Stimulated activated effector memory CD8-positive, alpha-beta T cell treated with anti-CD3 and anti-CD28 coated beads, Interleukin-12 subunit alpha, Interleukin-12 subunit beta, amount 100 ng/mL, for 72 hours (primary cell): ENCODE measurements at regions not wholly inside any gene's neighbourhood (a gene's known extent, or its start where the extent isn't known, plus 50 kb on each side); places are given as distances from the start of the nearest gene placed in this dataset.

Experiments
- ATAC-seq: fragments of 150-1000 bp; cut with Tn5 transposase; 2 replicates; pipeline ENCODE4 v1.10.0; 2021
- DNase-seq, 2 donors: peaks; one replicate each; pipeline ENCODE4 v3.0.0; 2021 to 2022; ENCODE audit warnings: low spot score in 2 of 2
- H3K27ac Mint-ChIP-seq: one replicate; pipeline ENCODE4 v1.8.0; 2022; ENCODE audit warnings: mild to moderate bottlenecking, mixed read lengths
- H3K36me3 Mint-ChIP-seq: one replicate; pipeline ENCODE4 v1.8.0; 2022; ENCODE audit warnings: mild to moderate bottlenecking, mixed read lengths
- H3K4me1 Mint-ChIP-seq: one replicate; pipeline ENCODE4 v1.8.0; 2022; ENCODE audit warnings: mixed read lengths
- H3K4me3 Mint-ChIP-seq: one replicate; pipeline ENCODE4 v1.8.0; 2022; ENCODE audit warnings: mild to moderate bottlenecking, mixed read lengths
- H3K9me3 Mint-ChIP-seq: one replicate; pipeline ENCODE4 v1.8.0; 2022; ENCODE audit warnings: mixed read lengths

DNA sequence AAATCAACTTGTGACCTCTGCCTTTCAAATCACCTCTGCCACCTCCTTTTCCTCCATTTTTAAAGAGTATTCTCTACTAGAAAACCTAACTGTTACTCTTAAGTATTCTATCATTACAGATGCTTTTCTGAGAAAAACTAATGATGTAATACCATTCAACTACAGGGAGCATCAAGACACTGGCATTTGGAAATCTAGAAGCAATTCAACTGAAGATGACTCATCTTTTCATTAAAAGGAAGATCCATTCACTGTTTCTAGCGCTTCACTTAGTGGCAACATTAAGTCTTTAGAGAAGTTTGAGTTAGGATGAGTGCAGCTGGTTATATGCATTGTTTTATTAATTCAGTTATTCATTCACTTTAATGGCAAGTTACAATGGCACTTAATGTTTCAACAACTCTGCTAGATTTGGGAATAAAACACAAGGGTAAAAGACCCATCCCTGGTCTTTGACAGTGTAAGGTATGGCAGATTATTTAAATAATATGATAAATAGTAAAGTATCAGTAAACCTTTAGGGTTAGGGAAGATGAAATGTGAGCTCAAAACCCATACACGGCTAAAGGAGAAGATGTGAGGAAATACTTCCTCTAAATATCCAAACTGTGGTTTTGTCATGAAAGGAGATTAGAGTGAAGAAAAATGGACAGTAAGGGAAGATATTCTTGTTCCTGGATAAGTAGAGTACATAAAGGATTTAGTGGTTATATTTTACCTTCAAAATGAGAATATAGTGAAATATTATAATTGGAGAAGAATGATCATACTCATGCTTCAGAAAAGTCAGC is 61.7 kb downstream of the KCNJ2 start:
- Mint-ChIP-seq H3K27ac (no peak overlapping the region), H3K9me3 (peaks cover 7% of the 10 kb centered on the region), H3K4me3 (no peak overlapping the region), H3K4me1 (no peaks in the 10 kb centered on the region), H3K36me3 (no peaks in the 10 kb centered on the region)
- ATAC-seq: no peak
- no peak for DNase-seq

DNA sequence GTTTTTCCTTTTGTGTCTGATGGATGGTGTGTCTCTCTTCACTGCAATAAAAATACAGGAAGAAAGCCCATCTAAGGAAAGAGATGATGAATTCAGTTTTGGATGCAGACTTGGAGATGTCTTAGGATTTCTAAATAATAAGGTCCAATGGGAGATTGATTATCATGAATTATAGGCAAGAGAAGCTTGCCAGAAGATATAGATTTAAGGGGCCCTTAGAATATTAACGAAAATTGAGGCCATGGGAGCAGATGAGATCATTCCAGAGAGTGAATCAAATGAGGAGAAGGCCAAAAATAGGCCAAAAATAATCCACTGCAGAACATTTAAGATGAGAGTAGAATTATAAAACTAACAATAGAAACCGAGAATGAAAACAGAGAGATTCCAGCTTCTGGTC is 63.1 kb downstream of the KCNJ2 start:
- Mint-ChIP-seq H3K4me1 (no peaks in the 10 kb centered on the region), H3K4me3 (no peak overlapping the region), H3K9me3 (peaks cover 10% of the 10 kb centered on the region), H3K36me3 (no peaks in the 10 kb centered on the region), H3K27ac (no peak overlapping the region)
- no peak for ATAC-seq
- DNase-seq: no peak

DNA sequence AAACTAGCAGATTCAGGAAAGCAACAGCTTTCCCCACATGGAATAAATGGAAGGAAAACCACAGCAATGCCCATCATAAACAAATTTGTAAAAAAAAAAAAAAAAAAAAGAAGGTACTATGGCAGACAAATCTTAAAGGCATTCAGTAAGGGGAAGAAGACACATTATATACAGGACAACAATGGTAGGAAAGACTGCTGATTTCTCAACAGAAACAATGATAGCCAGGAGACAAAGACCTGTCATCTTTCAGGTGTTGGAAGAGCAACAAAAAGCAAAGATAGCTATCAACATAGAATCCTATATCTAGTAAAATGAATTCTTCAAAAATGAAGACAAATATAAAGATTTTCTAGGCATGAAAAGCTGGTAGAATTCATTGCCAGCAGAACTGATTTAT is 65.9 kb downstream of the KCNJ2 start:
- DNase-seq (no peak), ATAC-seq (no peak)
- Mint-ChIP-seq H3K27ac (no peak overlapping the region), H3K9me3 (peaks cover 6% of the 10 kb centered on the region), H3K4me3 (no peak overlapping the region), H3K4me1 (no peaks in the 10 kb centered on the region), H3K36me3 (no peaks in the 10 kb centered on the region)

DNA sequence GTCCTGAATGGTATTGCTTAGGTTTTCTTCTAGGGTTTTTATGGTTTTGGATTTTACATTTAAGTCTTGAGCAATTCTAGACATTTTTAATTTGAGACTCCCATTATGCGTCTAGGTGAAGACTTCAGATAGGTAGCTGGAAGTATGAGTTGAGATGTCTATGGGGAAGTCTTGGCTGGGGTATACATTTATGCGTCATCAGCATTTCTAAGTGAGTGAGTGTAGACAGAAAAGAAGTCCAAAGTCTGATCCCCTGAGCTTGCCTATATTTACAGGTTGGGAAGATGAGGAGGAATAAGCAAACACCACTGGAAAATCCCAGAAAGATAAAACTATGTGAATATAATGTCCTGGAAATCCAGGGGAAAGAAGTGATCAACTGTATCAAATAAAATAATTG is 68.9 kb downstream of the KCNJ2 start:
- Mint-ChIP-seq H3K27ac (no peak overlapping the region), H3K4me1 (no peaks in the 10 kb centered on the region), H3K9me3 (peaks cover 3% of the 10 kb centered on the region), H3K4me3 (no peak overlapping the region), H3K36me3 (no peaks in the 10 kb centered on the region)
- ATAC-seq (no peak), DNase-seq (no peak)

DNA sequence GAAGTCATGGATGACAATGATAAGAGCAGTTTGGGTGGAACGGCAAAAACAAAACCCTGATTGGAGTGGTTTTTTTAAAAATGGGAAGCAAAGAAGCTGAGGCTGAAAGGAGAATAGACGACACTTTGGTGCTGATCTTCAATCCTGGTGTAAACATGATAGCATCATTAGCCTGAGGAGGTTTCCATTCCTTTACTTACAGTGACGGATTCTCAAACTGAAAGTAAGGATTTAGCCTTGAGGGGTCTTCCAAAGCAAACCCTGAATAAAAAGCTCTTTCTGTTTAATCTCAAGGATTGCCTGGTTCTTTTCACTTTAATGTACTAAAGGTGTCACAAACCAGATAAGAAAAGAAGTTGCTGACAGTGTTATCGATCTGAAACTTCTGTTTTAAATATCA is 69.3 kb downstream of the KCNJ2 start:
- H3K4me1 Mint-ChIP-seq: no peaks in the 10 kb centered on the region
- no peak overlapping the region for H3K27ac Mint-ChIP-seq
- H3K9me3 Mint-ChIP-seq: peaks cover 3% of the 10 kb centered on the region
- H3K4me3 Mint-ChIP-seq: no peak overlapping the region
- no peaks in the 10 kb centered on the region for H3K36me3 Mint-ChIP-seq
- DNase-seq: no peak
- no peak for ATAC-seq

DNA sequence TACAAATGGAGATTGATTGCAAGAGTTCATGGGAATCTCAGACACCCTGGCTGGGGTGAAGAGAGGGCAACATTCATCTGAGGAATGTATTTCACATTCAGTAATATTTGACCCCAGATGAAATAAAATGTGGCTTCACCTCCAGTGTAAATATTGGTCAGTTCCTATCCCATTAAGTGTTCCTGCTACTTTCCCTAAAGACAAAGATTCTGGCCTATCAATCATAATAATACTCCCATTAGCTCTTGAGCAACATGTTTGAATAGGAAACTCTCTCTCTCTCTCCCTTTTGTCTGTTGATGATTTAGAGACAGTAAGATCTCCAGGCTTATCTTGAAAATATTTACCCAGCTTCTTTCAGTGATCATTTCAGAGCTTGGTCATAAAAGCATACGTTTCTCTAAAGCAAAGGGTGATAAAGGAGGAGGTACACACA is 70.1 kb downstream of the KCNJ2 start:
- ATAC-seq (no peak), DNase-seq (no peak)
- Mint-ChIP-seq H3K27ac (no peak overlapping the region), H3K4me1 (no peaks in the 10 kb centered on the region), H3K4me3 (no peak overlapping the region), H3K9me3 (peaks cover 3% of the 10 kb centered on the region), H3K36me3 (no peaks in the 10 kb centered on the region)

DNA sequence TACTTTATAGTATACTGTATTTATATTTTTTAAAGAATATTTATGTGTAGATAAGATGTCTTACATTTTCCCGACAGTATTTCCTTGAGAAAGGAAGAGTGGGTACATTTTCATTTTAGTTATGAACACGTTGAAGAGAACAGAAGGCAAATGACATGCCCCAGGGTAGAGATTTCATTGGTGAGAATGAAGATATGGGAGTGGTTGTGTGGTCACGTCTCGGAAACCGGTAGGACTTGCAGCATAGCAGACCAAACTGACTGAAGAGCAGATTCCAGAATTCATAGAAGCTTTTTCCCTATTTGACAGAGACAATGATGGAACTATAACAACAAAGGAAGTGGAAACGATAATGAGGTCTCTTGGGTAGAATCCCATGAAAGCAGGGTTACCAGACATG is 71.7 kb downstream of the KCNJ2 start:
- ATAC-seq: no peak

DNA sequence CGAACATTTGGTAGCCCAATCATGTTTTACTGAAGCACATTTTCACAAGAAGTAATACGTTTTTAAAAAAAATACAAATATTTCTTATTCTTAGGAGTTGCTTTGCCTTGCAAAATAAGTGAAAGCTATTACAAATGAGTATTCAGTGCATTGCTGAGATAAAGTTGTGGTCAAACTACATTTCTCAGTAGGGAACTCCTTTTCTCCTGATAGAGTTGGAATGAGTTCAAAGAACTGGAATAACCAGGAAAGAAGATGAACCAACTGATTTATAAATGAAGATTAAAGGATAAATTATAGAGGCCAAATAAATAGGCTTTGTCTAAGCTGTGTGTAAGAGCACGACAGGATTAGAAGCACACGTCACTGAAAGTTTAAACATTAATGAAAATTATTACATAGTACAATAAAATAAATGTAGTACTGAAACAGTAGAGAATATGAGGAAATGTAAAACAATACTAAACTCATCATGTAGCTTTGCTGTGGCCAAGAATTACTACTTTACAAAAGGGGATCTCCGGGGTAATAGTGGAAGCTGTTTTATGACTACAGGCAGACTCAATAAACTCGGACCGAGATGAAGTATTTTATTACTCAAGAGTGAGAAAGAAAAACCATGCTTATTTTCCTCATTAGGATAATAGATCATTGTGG is 73.6 kb downstream of the KCNJ2 start:
- H3K4me1 Mint-ChIP-seq: no peaks in the 10 kb centered on the region
- ATAC-seq (no peak), DNase-seq (no peak)
- no peak overlapping the region for H3K4me3 Mint-ChIP-seq
- no peak overlapping the region for H3K27ac Mint-ChIP-seq
- peaks cover 2% of the 10 kb centered on the region for H3K9me3 Mint-ChIP-seq
- no peaks in the 10 kb centered on the region for H3K36me3 Mint-ChIP-seq

More for the DNA sequence above, 71.7 kb downstream of the KCNJ2 start:
- no peak for DNase-seq
- H3K36me3 Mint-ChIP-seq: no peaks in the 10 kb centered on the region
- H3K4me1 Mint-ChIP-seq: no peaks in the 10 kb centered on the region
- H3K4me3 Mint-ChIP-seq: no peak overlapping the region
- H3K27ac Mint-ChIP-seq: no peak overlapping the region
- peaks cover 3% of the 10 kb centered on the region for H3K9me3 Mint-ChIP-seq

DNA sequence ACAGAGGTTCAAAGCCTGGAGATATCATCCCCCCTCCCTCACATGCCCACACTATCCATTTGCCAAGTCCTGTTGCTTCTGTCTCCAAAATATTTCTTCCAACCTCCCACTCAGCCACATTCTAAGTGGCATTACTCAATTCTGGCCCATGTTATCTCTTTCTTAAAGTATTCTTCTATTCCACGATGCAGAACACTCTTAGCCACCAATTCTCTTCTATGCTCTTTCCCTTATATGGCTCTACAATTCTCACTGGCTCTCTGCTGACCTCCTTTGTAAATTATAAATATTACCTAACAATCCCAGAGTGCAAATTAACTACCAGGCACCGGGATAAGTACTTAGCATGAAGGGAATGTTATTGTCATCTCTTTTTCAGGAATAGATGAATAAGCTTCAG is 82.4 kb downstream of the KCNJ2 start:
- Mint-ChIP-seq H3K9me3 (peaks cover 5% of the 10 kb centered on the region), H3K36me3 (no peaks in the 10 kb centered on the region), H3K4me3 (no peak overlapping the region), H3K4me1 (no peaks in the 10 kb centered on the region), H3K27ac (no peak overlapping the region)
- DNase-seq (no peak), ATAC-seq (no peak)

DNA sequence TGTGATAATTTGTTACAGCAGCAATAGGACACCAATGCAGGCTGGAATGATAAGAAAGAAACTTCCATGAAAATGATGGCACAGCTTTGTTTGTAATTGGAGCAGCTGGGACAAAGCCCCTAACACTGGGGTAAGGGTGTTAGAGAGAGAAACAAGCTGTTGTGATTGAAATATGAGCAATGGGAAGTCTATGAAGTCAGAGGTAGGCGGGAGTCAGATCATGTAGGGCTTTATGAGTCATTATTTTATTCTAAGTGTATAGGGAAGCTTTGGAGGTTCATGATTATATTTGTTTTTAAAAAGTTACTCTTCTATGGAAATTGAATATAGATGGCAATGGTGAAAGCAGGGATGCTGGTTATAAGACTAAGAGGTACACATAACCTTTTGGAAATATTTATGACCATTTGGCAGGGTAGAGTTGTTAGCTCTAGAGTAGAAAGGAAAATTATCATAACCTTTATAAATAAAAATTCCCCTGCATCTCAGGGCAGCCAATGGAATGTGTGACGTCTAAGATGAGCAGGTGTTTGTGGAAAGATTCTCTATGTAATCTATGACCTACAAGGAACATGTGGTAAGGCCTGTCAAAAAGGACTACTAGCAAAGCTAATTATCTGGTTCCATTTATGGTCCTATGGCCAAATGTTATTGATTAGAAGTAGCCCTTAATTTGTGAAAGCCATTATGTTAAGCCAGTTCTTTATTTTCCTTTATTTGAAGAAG is 85.6 kb downstream of the KCNJ2 start:
- Mint-ChIP-seq H3K4me3 (no peak overlapping the region), H3K36me3 (no peaks in the 10 kb centered on the region), H3K27ac (no peak overlapping the region), H3K9me3 (peaks cover 2% of the 10 kb centered on the region), H3K4me1 (no peaks in the 10 kb centered on the region)
- no peak for DNase-seq
- no peak for ATAC-seq

DNA sequence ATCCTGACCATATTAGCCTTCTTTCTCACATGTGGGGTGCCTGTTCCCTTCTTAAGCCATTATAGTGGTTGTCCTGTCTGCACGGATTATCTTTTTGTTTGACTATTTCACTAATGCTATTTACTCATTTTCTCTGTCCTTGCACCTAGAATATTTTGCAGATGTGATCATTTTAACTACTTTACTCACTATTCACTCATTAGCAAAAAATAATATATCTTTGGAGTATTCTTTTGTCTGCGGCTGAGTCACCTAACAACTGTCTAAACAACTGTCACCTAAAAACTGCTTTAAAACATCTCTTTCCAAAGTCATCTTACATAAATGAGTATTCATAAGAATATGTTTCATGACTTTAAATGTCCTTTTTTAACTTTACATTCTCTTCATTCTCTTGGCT is 87.4 kb downstream of the KCNJ2 start:
- Mint-ChIP-seq H3K4me3 (no peak overlapping the region), H3K36me3 (no peaks in the 10 kb centered on the region), H3K9me3 (peaks cover 4% of the 10 kb centered on the region), H3K4me1 (no peaks in the 10 kb centered on the region), H3K27ac (no peak overlapping the region)
- ATAC-seq (no peak), DNase-seq (no peak)

DNA sequence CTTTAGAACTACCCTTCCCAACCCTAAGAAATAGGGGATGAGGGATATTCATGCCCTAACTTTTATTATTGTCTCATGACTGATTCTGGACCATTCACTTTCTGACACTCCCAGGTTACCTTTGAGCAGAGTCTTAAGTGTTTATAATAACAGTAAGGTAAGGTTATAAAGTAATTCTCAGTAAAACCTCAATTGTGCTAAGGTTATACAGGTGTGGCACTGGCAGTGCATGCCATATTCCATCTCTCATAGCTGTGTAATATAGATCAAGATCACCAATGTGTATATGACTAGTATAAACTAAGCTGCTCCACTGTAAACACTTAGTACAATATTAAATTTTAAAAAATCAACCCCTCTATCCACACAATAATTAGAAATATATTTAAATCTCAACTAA is 89.1 kb downstream of the KCNJ2 start:
- DNase-seq (no peak), ATAC-seq (no peak)
- Mint-ChIP-seq H3K36me3 (no peaks in the 10 kb centered on the region), H3K9me3 (peaks cover 4% of the 10 kb centered on the region), H3K4me1 (no peaks in the 10 kb centered on the region), H3K4me3 (no peak overlapping the region), H3K27ac (no peak overlapping the region)

DNA sequence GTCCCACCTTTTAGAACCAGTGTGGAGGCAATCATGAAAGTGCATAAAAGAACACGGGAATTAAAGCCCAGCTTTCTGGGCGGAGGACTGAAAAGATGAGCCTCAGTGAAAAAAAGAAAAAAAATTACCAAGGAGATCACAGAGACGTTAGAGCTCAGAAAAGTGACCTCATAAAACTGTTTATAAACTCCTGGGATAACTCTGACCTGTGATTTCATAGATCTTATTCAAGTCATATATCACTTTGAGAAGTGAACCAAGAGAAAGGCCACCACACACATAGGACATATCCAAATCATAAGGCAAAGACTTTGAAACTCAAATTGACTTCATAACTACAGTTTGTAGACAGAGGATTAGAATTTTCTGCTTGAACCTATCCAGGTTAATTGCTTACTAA is 90.1 kb downstream of the KCNJ2 start:
- no peaks in the 10 kb centered on the region for H3K4me1 Mint-ChIP-seq
- DNase-seq (no peak), ATAC-seq (no peak)
- no peak overlapping the region for H3K27ac Mint-ChIP-seq
- peaks cover 7% of the 10 kb centered on the region for H3K9me3 Mint-ChIP-seq
- no peaks in the 10 kb centered on the region for H3K36me3 Mint-ChIP-seq
- no peak overlapping the region for H3K4me3 Mint-ChIP-seq

DNA sequence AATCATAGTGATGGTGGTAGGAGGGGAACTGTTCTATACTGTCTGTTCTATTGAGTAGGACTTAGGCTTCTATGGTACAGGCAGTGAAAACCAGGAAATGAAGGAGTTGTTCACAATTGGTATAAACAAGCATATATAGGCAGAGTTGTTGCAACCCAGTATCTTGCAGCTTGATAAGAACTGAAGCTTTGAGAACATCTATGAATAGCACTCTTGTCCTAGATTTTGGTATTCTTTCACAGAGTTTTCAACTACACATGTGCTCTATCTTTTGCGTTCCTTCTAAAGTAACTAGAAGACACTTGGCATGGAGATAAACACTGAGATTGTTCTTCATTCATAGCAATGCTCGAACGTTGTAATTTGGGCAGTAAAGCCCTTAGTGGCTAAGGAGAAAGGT is 91.8 kb downstream of the KCNJ2 start:
- no peak for DNase-seq
- H3K36me3 Mint-ChIP-seq: no peaks in the 10 kb centered on the region
- no peak overlapping the region for H3K4me3 Mint-ChIP-seq
- H3K9me3 Mint-ChIP-seq: peaks cover 7% of the 10 kb centered on the region
- H3K4me1 Mint-ChIP-seq: no peaks in the 10 kb centered on the region
- no peak overlapping the region for H3K27ac Mint-ChIP-seq
- ATAC-seq: no peak

DNA sequence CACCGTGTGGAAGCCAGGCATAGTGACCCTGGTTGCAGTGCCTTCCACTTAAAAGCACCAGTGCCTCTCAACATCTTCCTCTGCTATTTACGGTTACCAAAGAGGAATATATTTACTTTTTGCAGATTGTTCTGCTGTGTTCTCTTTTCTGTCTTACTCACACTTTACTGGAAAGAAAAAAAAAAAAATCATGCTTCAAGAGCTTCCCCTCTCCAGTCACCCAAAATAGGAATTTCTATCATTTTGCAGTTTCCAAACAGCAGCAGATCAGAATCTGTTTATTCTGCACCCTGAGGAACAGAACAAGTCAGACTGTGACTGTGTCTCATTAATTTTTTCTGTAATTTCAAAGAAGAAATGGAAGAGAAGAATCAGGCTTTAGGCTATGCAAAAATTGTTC is 96.1 kb downstream of the KCNJ2 start:
- no peak overlapping the region for H3K4me3 Mint-ChIP-seq
- H3K27ac Mint-ChIP-seq: no peak overlapping the region
- no peak for DNase-seq
- H3K4me1 Mint-ChIP-seq: no peaks in the 10 kb centered on the region
- H3K36me3 Mint-ChIP-seq: no peaks in the 10 kb centered on the region
- H3K9me3 Mint-ChIP-seq: peaks cover 7% of the 10 kb centered on the region
- no peak for ATAC-seq

DNA sequence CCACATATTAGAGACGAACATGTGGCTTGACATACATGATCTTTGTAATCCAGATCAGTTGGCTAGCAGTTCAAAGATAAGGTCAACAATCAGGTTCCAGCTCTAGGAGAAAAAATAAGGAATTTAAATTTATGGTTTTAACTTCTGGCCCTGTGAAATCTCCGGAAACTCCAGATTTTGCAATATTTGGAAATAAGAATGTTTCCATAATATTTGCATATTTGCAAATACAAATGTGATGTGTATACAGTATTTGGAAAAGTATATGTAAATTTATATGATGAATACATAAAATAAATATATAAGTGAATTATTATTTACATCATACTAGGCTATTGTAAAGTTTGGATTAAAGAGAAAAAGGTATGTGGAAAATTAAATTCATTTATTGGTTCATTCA is 97.1 kb downstream of the KCNJ2 start:
- H3K27ac Mint-ChIP-seq: no peak overlapping the region
- no peaks in the 10 kb centered on the region for H3K36me3 Mint-ChIP-seq
- no peak for ATAC-seq
- H3K4me3 Mint-ChIP-seq: no peak overlapping the region
- no peaks in the 10 kb centered on the region for H3K4me1 Mint-ChIP-seq
- H3K9me3 Mint-ChIP-seq: peaks cover 3% of the 10 kb centered on the region
- DNase-seq: no peak
